OCI-LY3 (cell line): ENCODE measurements at regions not wholly inside any gene's neighbourhood (a gene's known extent, or its start where the extent isn't known, plus 50 kb on each side); places are given as distances from the start of the nearest gene placed in this dataset.

Experiments used
- H2AFZ ChIP-seq: fragments of 200-600, 300-600 bp; shearing (Covaris generic); 2 replicates; pipeline ENCODE4 v1.6.0; 2014; ENCODE audit warnings: antibody characterized with exemption, low read depth, low read length
- H3K27ac ChIP-seq: fragments of 200-600, 300-600 bp; sonication (generic); 2 replicates; pipeline ENCODE4 v1.5.1; 2014; ENCODE audit warnings: mild to moderate bottlenecking, low read length, moderate library complexity, mixed read lengths
- H3K27me3 ChIP-seq: fragments of 200-600, 300-600 bp; sonication (generic); 2 replicates; pipeline ENCODE4 v1.6.1; 2014; ENCODE audit warnings: low read depth, low read length, mixed read lengths
- H3K36me3 ChIP-seq: fragments of 200-600, 300-600 bp; sonication (generic); replicated peaks from 2 replicates; pipeline ENCODE3; 2014; ENCODE audit warnings: low read depth, low read length, mixed read lengths
- H3K4me1 ChIP-seq: fragments of 300-600, 200-600 bp; sonication (generic); 2 replicates; pipeline ENCODE4 v1.6.1; 2014; ENCODE audit warnings: low read length, mixed read lengths
- H3K4me2 ChIP-seq: fragments of 200-600, 300-600 bp; sonication (generic); 2 replicates; pipeline ENCODE4 v1.6.1; 2014; ENCODE audit warnings: low read length, mixed read lengths
- H3K4me3 ChIP-seq: fragments of 300-600, 200-600 bp; sonication (generic); 2 replicates; pipeline ENCODE4 v1.5.1; 2014; ENCODE audit warnings: antibody characterized with exemption, mild to moderate bottlenecking, low read length, moderate library complexity
- H3K79me2 ChIP-seq: fragments of 300-600, 200-600 bp; shearing (Covaris generic); 2 replicates; pipeline ENCODE4 v1.6.1; 2014; ENCODE audit warnings: mild to moderate bottlenecking, low read length, mixed read lengths
- H3K9ac ChIP-seq: fragments of 300-600, 200-600 bp; shearing (Covaris generic); 2 replicates; pipeline ENCODE4 v1.6.0; 2014; ENCODE audit warnings: mild to moderate bottlenecking, low read length, moderate library complexity
- H3K9me3 ChIP-seq: fragments of 200-600, 300-600 bp; shearing (Covaris generic); 2 replicates; pipeline ENCODE4 v1.6.1; 2014; ENCODE audit warnings: low read length, mixed read lengths; ENCODE audit not compliant: insufficient read depth
- H4K20me1 ChIP-seq: fragments of 200-600, 300-600 bp; sonication (generic); 2 replicates; pipeline ENCODE4 v1.6.1; 2016; ENCODE audit warnings: low read length, mixed read lengths; ENCODE audit not compliant: insufficient read depth
- EZH2phosphoT487 ChIP-seq: fragments of 200-600 bp; shearing (Covaris generic); IDR thresholded peaks from 2 replicates; pipeline ENCODE4 v1.6.1; 2018; ENCODE audit warnings: antibody characterized with exemption, mixed run types, low read depth
- TF ChIP-seq, protein P1 (sequence below): fragments of 200-600, 300-600 bp; sonication (generic); IDR thresholded peaks from 2 replicates; pipeline ENCODE4 v1.5.1; 2014; ENCODE audit warnings: antibody characterized with exemption, low read length, low read depth

- TF ChIP-seq, protein P1, sequence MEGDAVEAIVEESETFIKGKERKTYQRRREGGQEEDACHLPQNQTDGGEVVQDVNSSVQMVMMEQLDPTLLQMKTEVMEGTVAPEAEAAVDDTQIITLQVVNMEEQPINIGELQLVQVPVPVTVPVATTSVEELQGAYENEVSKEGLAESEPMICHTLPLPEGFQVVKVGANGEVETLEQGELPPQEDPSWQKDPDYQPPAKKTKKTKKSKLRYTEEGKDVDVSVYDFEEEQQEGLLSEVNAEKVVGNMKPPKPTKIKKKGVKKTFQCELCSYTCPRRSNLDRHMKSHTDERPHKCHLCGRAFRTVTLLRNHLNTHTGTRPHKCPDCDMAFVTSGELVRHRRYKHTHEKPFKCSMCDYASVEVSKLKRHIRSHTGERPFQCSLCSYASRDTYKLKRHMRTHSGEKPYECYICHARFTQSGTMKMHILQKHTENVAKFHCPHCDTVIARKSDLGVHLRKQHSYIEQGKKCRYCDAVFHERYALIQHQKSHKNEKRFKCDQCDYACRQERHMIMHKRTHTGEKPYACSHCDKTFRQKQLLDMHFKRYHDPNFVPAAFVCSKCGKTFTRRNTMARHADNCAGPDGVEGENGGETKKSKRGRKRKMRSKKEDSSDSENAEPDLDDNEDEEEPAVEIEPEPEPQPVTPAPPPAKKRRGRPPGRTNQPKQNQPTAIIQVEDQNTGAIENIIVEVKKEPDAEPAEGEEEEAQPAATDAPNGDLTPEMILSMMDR, result no peak
- TF ChIP-seq EZH2phosphoT487, result no peak
- no peak overlapping the region for H3K4me2 ChIP-seq
- H3K27me3 ChIP-seq, result peaks cover 90% of the 10 kb centered on the region
- no peaks in the 10 kb centered on the region for H3K9me3 ChIP-seq
- H4K20me1 ChIP-seq, result peaks cover 15% of the 10 kb centered on the region
- H3K4me3 ChIP-seq, result no peak overlapping the region
- no peak overlapping the region for H3K9ac ChIP-seq
- H3K27ac ChIP-seq, result no peak overlapping the region
- no peaks in the 10 kb centered on the region for H3K36me3 ChIP-seq
- H3K79me2 ChIP-seq, result no peaks in the 10 kb centered on the region
- no peak overlapping the region for H2AFZ ChIP-seq
- no peaks in the 10 kb centered on the region for H3K4me1 ChIP-seq
Measured at GRCh38 chr3:71885006-71885405, 100.1 kb upstream of the PROK2 start.

DNA sequence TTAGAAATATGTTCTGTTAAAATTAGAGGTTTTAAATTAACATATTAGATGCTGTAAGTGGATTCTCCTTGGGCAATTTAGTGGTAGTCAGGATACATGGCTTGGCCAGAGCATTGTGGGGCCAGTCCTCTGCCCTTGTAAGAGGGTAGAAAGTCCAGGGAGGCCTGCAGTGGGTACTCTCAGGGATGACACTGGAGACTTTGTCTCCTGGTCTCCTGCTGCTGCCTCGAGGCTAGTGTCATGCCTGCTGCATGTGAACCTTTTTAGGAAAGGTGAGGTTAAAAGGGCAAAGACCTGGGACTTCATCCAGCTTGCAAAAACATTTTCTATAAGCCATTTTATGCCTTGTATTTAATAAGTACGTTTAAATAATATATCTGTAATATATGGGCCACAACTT is 96.8 kb upstream of the PROK2 start:
- no peak for TF ChIP-seq EZH2phosphoT487
- TF ChIP-seq, protein P1, result no peak
- Histone ChIP-seq H2AFZ (no peak overlapping the region), H3K27ac (no peak overlapping the region), H3K79me2 (no peaks in the 10 kb centered on the region), H3K4me3 (no peak overlapping the region), H4K20me1 (peaks cover 14% of the 10 kb centered on the region; the same call in 1 of the 2 replicates), H3K9me3 (no peaks in the 10 kb centered on the region), H3K4me2 (no peak overlapping the region), H3K4me1 (no peaks in the 10 kb centered on the region), H3K9ac (no peak overlapping the region), H3K27me3 (peaks cover 97% of the 10 kb centered on the region), H3K36me3 (no peaks in the 10 kb centered on the region)

GRCh38 chr3:71881041-71881440 is 96.1 kb upstream of the PROK2 start:
- Histone ChIP-seq H2AFZ (no peak overlapping the region), H3K27me3 (peaks cover 97% of the 10 kb centered on the region)

GRCh38 chr3:71879089-71879488 is 94.1 kb upstream of the PROK2 start:
- H3K79me2 ChIP-seq, result no peaks in the 10 kb centered on the region
- no peak overlapping the region for H2AFZ ChIP-seq
- H3K27ac ChIP-seq, result no peak overlapping the region
- H3K27me3 ChIP-seq, result peaks cover 93% of the 10 kb centered on the region
- TF ChIP-seq, protein P1, result no peak
- TF ChIP-seq EZH2phosphoT487, result no peak
- no peaks in the 10 kb centered on the region for H3K36me3 ChIP-seq
- peaks cover 7% of the 10 kb centered on the region for H3K4me1 ChIP-seq
- H3K9me3 ChIP-seq, result no peaks in the 10 kb centered on the region
- peaks cover 33% of the 10 kb centered on the region for H4K20me1 ChIP-seq
- no peak overlapping the region for H3K4me3 ChIP-seq
- H3K4me2 ChIP-seq, result no peak overlapping the region
- H3K9ac ChIP-seq, result no peak overlapping the region

More at GRCh38 chr3:71881041-71881440, 96.1 kb upstream of the PROK2 start:
- Histone ChIP-seq H4K20me1 (0 out of 2 replicates have a peak, but pooled peaks cover 20% of the 10 kb centered on the region), H3K4me3 (no peak overlapping the region), H3K9ac (no peak overlapping the region), H3K27ac (no peak overlapping the region), H3K79me2 (no peaks in the 10 kb centered on the region), H3K9me3 (no peaks in the 10 kb centered on the region), H3K4me2 (no peak overlapping the region), H3K36me3 (no peaks in the 10 kb centered on the region), H3K4me1 (no peaks in the 10 kb centered on the region)
- no peak for TF ChIP-seq EZH2phosphoT487
- TF ChIP-seq, protein P1, result no peak
